GM19468 (cell line): ENCODE measurements at regions not wholly inside any gene's neighbourhood (a gene's known extent, or its start where the extent isn't known, plus 50 kb on each side); places are given as distances from the start of the nearest gene placed in this dataset.
"Not testable (repeated sequence)": the region's sequence is repeated elsewhere in the genome, so short reads cannot be mapped to it uniquely, and the experiment has no call there.

Experiments used
- ATAC-seq: cut with Tn5 transposase; IDR thresholded peaks from one replicate; pipeline ENCODE4 v1.9.1; 2021; ENCODE audit warnings: mild to moderate bottlenecking, moderate library complexity, moderate number of reproducible peaks; ENCODE audit not compliant: unreplicated experiment; ENCODE audit errors: extremely low read depth

- ATAC-seq, result not testable (repeated sequence)
Measured at GRCh38 chr2:87678742-87679173, 69.1 kb upstream of the PLGLB2 start.

GRCh38 chr2:87679950-87680349 lies 67.9 kb upstream of the PLGLB2 start:
- ATAC-seq, result not testable (repeated sequence)

GRCh38 chr2:87680691-87681090 lies 67.2 kb upstream of the PLGLB2 start:
- ATAC-seq, result not testable (repeated sequence)

DNA sequence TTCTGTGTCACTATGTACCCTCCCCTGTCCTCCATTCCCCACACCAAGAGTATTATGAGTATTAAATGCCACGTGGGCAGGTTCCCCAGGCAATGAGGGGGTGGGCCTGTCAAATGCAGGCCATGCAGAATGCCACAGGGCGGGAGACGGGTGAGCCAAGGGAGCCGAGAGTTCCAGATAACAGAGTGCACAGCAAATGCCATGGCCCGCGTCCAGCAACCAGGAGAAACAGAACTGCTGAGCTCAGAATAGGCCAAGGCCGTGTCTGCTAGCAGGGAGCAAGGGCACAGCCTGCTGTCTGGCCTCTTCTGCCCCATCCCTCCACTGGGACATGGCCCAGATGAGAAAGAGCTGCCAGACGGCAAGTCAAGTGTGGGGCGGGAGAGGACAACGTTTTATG lies 64.4 kb upstream of the PLGLB2 start:
- not testable (repeated sequence) for ATAC-seq

GRCh38 chr2:87683961-87684360 lies 63.9 kb upstream of the PLGLB2 start:
- not testable (repeated sequence) for ATAC-seq

DNA sequence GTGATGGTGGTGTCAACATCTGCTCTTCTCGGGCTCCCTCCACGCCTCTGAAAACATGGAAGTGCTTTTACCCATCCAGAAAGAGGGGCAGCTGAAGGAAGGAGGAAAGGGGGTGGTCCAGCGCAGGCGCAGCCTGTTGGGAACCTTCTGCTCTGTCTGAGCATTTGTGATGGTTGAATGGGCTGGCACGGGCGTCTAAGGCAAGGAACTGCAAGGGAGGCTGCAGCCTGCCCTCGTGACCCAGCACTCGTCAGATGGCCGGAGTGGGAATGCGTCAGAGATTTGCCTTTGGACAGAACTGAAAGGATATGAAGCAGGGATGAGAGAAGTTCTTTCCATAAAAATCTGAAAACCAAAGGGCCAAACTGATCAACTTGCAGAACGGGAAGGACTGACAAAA lies 62.3 kb upstream of the PLGLB2 start:
- not testable (repeated sequence) for ATAC-seq

- ATAC-seq, result not testable (repeated sequence)
Measured at GRCh38 chr2:87686873-87687549, 60.9 kb upstream of the PLGLB2 start.

- ATAC-seq, result not testable (repeated sequence)
Measured at GRCh38 chr2:87687550-87688270, 60.2 kb upstream of the PLGLB2 start.

DNA sequence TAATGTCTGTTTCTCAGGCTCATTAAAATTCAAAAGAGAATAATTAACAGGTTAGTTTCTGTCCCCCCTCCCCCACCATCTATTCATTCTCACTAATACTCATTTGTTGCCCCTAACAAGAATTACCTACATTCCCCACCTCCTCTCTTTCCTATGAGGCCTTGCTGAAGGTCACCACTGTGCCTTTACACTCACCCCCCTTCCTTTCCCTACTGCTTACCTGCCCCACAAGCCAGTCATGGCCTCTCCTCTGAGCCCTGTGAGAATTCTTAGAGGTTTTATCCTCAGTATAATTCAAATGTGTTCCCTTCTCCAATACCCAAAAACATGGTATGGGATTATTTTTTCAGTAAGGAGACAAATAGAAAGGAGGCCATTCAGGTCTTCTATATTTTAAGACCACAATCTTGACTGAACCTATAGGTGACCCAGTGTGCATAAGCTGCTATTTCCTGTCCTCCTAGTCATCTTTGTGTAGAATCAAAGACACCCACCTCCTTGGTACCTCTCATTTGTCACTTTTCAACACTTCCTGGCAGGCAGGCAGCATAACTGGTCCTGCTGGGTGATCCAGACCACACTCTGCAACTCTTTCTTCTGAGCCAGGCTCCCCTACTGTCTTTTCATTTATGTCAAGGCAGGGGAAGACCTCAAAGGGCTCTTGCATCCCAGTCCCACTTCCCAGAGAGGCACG lies 55.8 kb upstream of the PLGLB2 start:
- ATAC-seq, result not testable (repeated sequence)

- not testable (repeated sequence) for ATAC-seq
Measured at GRCh38 chr2:87692914-87693313, 55.0 kb upstream of the PLGLB2 start.

DNA sequence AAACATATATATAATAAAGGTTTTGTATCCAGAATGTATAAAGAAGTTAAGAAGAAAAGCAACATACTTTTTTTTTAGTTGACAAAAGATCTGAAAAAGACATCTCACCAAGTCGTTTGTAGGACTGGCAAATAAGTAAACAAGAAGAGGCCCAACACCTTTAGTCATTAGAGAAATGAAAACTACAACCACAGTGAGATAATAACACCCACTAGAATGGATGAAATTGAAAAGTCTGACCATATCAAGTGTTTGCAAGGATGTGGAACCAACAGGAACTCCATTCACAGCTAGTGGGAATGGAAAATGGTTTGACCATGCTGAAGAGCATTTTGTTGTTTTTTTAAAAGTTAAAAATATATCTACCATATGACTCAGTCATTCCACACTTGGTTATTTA lies 54.0 kb upstream of the PLGLB2 start:
- ATAC-seq, result not testable (repeated sequence)

GRCh38 chr2:87695596-87696323 lies 52.1 kb upstream of the PLGLB2 start:
- ATAC-seq, result not testable (repeated sequence)
